ENCODE measurements at regions not wholly inside any gene's neighbourhood (a gene's known extent, or its start where the extent isn't known, plus 50 kb on each side); places are given as distances from the start of the nearest gene placed in this dataset.

DNA sequence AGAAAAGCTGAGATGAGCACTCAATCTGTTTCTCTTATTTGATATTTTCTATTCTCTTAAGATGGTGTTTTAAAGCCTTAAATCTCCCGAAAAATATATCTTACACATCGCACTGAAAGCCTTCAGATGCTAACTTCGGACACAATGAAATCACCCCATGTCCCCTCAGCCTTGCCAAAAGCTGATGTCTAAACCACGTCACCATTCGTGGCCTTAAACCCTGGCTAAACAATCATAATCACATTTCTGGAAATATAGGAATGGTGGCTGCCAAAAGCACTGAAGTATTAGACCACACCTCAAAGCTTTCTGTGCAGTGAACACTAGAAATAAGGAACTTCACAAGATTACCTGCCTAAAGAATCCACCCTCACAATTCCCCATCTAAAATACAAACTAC, 402.7 kb downstream of the SOX9 start:
- DNase-seq = no peak

DNA sequence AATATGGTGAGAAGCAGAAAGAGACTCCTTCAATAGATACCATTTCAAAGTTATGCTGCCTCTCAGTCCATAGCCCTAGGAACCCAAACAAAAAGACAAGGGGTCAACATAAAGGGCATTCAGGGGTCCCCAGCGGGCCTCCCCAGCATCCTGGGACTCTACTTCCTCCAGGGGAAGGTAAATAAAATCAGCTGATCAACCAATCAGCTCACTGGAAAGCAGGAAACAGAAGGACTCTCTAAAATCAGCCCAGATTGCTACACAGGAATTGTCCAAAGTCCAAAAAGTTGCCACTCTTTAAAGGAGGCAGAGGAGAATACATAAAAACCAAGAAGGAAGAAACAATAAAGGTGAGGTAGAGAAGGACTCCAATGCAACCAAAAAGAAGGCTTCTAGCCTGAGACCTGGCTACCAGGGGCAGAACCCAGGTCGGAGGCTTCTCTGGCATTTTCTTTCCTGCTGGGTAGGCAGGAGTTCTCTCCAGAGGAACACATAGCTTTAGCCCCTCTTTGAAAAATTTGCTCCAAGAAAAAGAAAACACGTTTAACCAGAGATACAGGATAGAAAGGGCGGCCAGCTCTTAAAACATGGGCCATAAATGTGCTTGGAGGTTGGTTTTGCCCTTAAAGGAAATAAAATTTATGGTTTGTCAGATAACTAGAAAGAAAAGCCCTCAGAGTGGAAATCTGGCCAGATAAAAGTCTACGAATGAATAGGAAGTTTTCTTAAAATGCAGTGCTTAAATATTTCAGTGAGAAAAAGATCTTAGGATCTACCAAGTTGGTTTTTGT, 404.6 kb downstream of the SOX9 start:
- DNase-seq = peak; percentile 34

DNA sequence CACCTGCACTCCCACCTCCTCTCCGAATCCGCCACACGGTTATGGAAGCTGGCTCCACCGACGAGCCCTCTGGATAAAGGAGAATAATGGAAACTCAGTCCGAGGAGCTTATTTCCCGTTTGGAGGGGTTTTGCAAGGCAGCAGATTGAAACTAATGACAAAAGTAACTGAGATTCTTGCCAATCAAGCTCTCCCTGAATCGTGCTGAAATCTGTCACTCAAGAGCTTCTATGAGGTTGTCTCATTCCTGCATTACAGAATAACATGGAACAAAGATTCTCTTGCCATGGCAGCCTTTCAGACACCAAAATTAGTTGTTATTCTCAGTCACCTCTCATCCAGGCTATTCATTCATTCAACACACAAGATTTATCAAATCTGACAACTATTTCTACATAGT, 405.9 kb downstream of the SOX9 start:
- DNase-seq = no peak

DNA sequence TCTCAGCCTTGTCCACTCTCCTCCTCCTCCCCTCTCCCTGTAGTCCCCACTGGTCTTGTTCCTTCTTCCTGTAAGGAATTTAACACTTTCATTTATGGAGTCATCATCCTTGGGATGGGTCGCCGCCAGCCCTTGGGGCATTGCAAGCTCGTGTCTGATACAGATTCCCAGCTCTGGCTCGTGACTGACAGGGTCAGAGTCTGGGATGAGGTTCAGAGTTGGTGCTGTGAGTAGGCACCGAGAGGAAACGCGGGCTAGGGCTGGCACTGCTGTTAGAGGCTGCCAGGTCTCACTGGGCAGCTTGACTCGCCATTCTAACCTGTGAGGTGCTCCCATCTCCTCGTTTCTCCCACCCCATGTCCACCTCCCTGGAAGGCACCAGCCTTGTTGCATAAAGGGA, 407.0 kb downstream of the SOX9 start:
- no peak for DNase-seq

DNA sequence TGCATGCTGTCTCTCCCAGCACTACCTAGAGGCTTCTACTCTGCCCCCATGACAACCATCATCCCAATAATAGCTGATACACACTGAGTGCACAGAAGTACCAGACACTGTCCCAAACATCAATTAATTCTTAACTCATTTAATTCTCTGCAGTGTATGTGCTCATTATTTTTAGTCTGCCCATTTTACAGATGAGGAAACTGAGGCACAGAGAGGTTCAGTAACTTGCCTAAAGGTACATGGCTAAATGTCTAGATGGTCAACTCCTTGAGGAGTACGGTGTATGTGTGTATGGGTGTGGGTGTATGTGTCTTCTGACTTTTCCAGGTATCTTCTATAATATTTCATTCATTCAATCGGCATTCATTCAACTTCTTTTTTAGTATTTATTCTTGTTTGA, 407.9 kb downstream of the SOX9 start:
- DNase-seq = no peak

DNA sequence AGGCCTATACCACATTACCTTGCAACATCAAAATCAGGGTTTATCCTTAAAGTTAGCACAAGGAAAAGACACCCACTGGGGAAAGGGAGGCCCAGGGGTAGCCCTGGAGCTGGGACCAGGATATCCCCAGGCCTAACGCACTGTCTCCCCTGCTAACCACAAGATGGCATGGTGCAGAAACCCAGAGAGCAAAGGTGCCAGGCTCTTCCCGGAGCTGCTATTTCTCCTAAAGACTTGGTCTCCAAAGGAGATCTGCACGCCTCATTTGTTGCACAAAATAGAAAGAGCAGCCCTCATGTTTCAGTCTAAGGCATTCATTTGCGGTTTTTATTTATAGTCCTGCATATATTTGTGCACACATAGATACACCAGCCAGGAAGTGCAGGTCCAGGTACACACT, 408.6 kb downstream of the SOX9 start:
- DNase-seq = peak; percentile 20

DNA sequence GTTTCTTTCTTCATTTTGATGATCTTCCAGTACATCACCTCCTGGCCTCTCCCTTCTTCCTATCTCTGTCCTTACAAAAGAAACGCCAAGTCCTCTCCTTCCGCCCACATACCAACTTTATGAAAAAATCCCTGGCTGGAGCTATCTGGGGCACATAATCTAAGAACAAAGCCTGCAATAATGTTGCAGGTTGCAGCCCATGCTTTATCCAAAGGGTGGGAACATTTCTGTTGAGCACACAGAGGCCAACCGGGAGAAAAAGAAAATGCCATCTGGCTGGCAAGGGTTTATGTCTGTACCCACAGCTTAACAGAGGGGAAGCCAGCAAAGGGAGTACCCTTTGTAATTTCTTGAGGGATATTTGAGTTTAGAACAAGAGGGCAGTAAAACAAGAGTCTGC, 409.6 kb downstream of the SOX9 start:
- DNase-seq = no peak

DNA sequence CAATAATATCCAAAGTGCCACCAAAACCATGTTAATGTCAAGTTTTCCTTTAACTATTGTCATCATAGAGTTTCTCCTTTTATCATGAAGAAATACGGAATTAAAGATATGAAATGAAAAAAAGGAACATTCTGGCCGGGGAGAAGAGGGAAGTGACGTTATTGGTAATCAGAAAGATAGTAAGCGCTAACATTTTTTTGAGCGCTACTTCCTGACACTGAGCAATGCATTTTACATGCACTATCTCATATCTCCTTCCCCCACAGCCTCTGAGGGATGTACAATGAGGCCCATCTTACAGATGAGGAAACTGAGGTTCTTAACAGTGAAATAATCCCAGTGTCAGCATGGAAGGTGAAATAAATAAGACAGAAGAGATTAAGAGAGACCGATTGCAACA, 410.9 kb downstream of the SOX9 start:
- DNase-seq = no peak

DNA sequence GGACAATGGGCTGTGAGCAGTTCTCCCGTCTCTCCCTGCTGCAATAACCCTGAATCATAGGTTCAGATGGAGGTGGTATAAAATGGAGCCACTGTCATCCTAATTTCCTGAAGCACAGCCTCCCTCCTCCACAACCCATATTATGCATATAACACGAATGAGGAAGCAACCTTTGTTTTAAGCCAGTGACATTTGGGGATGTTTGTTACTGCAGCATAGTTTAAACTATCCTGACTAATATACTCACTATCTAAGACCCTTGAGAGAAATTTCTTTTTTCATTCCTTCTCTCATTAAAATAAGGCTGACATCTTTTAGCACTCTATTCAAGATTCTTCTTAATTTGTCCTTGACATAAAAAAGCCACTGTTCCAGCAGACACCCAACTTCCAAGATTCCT, 413.4 kb downstream of the SOX9 start:
- DNase-seq = no peak

DNA sequence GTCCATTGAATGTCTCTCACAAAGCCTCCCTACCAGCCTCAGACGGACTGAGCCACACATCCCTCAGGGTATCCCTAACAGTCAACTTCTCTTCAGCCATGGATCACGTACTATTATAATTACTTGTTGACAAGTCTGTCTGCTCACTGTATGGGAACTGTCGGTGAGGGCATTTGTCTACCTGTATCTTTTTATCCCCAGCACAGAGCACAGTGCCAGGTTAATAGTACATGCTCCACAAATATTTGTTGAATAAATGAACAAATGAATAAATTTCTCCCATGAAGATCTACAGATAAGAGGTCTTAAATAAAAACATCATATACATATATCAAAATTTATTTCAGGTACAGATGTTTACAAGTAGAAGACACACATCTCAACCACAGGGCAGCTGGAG, 414.0 kb downstream of the SOX9 start:
- DNase-seq = no peak

DNA sequence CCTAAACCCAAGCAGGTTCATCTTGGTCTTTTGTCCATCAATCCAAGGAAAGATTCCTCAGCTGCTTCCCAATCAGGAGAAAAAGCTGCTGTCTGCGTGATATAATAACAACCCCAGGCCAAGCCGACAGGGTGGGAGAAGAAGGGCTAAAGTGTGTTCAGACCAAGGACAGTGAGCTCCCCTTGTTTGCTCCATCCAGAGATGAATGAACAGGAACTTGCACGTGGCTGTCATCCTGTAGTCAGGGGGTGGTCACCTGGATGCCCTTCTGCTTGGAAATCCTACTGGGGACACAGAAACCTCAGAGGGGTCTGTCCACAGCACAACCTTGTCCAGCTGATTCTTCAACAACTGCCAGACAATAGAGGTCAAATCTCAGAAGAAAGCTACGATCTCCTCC, 414.5 kb downstream of the SOX9 start:
- DNase-seq = no peak

DNA sequence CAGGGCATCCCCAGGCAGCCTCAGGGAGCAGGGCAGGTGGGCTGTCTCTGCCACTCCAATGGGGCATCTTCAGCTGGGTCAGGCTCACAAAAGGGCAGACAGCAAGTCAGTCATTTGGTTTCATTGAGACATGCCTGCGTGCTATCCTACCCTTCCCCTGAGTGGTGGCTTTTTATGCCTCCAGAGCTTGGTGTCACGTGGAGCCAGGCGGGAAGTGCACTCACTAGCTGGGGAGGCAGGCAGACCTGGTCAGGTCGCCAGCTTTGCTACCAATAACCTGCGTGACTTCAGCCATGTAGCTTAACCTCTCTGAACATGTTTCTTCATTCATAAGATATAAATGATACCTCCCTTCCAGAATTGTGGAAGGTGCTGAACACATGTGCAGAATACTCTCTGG, 415.0 kb downstream of the SOX9 start:
- DNase-seq = no peak

DNA sequence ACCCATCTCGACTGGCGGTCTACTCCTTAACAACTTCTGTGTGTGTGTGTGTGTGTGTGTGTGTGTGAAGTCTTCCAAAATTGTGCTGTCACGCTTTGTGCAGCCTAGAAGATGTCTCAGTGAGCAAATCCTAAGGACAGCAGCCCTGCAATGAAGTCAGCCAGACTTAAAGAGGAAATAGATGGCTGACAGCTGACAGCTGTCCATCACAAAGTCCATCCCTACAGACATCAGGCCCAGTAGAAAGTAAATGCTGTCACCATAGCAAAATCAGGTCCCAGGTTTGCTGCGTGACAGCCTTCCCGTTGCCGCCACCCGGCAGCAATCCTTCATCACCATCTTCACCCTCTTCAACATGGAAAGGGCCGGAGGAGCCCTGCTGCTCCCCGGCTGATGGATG, 416.0 kb downstream of the SOX9 start:
- no peak for DNase-seq

DNA sequence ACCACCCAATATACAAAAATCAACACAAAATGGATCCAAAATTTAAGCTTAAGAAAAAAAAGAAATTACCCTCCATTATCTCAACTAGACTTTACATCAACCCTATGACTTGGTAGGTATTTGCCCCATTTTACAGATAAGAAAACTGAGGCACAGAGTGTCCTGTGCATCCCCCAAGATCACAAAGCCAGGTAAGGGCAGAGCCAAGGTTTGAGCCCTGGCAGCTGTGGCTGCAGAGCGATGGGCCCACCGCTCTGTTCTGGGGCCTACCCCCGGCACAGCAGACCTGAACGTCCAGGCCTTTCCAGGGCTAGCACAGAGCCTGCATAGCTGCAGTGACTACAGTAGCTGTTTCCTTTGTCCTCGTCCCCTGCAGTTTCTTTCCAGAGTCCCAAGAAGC, 417.6 kb downstream of the SOX9 start:
- DNase-seq = no peak

DNA sequence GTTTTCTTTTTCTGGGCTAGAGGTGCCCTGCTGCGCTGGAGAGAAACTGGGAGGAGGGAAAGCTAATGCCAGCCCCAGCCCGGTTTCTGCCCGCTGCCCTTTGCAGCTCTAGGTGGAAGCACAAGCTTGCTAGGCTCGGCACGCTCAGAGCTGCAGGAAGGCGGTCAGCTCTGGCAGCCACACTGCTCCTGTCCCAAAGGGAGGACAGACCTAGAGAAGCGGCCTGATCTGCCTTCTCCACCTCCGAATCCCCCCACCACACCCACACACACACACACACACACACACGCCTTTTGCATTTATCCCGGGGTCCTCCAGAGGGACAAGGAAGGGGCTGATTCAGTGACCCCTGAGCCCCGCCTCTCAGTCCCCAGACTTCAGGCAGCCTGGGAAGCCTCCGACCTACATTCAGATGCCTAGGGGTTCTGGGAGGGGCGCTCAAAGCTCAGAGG, 418.1 kb downstream of the SOX9 start:
- DNase-seq = peak; percentile 55

DNA sequence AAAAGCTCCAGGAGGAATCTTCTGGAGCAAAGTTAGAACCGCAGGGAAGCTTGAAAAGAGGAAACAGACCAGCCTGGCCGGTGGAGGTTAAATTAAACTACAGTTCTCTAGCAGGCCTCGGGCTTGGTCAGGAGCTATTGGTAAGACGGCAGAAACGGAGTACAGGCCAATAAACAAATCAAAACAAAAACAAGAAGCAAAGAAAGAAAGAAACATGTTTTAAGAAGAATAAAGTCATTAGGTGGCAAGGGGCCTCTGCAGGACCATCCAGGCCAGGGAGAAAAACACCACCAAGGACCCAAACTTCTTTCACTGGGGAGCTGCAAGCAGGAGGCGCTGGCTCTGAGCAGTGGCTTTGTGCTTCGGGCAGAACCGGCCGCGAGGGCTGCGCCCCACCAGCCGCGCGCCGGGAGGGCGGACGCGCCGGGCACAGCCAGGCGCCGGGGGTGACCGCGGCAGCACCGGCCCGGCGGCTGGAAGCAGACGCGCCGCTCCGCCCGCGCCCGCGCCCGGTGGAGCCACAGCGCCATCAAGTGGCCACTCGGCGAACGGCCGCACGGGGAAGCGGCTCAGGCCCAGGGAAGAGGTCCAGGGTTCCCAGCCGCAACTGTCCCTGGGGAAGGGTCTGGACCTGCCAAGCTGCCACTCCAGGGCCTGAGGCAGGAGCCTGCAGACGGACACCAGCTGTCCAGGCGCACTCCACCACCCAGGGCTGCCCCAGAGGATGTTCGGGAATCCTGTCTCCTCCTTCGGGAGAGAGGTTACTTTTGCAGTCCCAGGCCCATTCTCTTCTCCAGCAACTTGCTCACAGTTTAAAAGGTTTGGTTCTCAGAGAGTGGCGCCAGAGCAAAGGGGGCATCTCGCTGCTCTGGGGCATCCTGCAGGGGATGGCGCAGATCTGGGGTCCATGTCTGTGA, 419.4 kb downstream of the SOX9 start:
- peak; percentile 83 for DNase-seq

DNA sequence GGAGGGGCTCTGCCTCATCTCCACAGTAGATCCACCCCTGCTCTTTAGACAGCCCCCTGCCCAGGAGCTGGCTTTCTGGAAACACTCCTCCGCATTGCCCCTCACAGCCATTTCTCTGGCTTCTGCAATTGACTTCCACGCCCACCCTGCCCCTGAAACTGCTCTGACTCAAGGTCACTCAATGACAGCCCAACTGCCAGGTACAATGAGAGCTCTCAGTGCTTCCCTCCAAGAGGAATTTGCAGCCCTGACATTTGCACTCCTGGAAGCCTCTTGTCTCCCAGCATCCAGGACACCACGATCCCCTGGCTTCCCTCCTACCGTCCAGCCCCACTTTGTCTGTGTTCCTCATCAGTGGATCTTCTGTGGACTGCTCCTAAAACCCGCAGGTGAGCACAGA, 421.5 kb downstream of the SOX9 start:
- DNase-seq = no peak

DNA sequence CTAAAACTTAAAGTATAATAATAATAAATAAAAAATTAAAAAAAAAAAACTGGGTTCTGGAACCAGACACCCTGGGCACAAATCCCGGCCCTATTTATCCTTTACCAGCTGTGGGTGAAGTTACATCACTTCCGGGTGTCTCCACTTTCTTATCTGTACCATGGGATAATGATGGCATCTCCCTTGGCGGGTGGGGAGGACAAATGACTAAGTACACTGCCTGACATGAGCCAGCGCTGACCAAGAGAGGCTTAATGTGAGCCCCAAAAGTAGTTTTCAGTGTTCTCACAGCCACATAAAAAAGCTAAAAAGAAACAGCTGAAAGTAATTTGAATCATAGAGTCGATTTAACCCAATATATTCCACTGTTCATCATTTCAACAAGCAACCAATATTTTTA, 424.9 kb downstream of the SOX9 start:
- DNase-seq = no peak

DNA sequence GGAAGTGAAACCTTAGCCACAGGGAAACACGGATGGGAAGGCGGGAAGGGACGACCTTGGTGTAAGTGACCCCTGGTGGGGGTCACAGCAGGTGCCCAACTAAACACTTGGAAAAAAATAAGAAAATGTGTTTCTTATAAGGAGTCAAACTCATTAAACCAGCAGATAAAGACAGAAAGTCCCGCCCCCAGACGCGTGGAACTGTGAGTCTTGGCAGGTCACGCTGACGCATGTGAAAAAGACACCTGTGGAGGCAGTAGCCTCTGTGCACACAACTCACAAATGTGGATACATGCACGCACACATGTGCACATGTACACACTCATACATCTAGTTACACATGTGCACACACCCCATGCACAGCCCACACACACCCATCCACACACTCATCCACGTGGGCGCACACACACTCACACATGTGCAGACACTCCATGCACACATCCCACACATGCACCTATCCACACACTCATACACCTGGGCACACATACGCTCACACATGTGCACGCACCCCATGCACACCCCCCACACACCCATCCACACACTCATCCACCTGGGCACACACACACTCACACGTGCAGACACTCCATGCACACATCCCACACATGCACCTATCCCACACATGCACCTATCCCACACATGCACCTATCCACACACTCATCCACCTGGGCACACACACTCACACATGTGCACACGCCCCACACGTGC, 432.4 kb downstream of the SOX9 start:
- no peak for DNase-seq

DNA sequence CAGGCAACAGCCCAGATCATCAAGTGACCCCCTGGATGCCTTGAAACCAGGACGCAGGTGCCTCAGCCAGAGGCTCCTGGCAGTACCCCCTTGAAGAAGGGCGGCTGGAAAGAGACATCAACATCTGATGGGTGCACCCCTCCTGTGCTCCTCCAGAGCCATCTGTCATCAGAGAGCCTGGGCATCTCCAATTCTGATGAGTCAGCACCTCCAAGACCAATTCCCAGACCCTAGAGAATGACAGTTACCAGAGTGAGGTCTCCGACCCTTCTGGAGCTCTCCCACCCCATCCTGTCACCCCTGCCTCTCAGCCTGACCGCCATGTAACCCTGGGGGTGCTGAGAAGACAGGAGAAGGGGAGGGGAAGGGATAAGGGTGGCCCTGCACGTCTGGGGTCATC, 433.7 kb downstream of the SOX9 start:
- no peak for DNase-seq

DNA sequence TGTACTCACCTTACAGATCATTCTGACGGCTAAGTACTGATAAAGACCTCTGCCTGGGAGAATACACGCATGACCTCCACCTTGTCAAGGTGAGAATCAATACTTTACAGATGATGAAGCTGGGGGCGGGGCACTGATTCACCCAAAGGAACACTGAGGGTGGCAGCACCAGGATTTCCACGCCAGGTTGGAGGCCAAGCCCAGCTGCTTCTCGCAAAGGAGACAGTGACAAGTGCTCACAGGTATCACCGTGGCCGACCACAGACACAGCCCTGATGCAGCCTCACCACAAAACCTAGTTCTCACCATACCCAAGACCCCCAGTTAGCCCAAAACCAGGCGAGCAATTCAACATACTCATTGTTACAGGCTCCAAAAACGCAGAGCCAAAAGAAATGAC, 434.2 kb downstream of the SOX9 start:
- no peak for DNase-seq

DNA sequence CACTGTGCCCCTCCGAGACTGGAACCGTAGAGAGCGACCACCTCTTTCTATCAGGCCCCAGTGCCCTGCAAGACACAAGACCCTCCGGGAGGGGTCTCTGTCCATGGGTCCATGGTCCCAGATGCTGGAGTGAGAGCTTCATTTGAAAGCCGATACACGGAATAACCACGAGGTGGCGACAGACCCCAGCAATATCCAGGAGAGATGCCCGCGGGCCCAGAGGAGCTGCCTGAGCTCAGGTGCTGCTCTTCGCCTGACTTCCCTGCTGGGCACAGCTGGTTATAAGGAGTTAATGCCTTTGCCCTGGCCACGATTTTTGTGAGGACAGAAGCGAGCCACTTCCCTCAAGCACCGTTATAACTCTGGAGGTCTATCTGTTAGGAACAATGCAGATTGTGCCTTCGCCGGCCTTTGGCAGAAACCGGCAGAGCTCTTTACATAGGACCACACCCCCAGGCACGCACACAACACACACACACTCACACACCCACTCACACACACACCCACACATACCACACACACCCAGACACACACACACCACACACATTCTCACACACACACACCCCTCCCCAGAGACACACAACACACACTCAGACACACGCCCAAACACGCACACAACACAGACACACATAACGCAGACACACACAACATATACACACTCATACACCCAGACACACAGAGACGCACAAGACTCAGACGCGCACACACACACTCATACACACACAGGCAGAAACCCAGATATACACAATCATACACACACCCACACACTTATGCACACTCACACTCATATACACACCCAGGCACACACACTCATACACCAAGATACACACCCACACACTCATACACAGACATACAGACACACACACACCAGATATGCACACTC, 436.4 kb downstream of the SOX9 start:
- peak; percentile 60 for DNase-seq

All from right kidney (tissue), 1 donor.